ENCODE measurements at regions not wholly inside any gene's neighbourhood (a gene's known extent, or its start where the extent isn't known, plus 50 kb on each side); places are given as distances from the start of the nearest gene placed in this dataset.

DNA sequence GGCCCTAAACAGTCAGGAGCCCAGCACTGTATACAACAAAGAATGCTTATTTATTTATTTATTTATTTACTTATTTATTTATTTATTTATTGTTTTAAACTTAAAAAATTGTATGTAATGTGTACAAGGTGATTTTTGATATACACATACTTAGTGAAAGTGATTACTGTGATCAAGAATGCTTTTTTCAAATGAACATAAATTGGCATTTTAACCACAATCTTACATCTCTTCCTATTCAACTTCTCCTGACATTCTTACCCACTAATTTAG lies 776.6 kb downstream of the TSN start (continued):
- TF ChIP-seq CTBP2 (IDR thresholded peaks at IDR 0.05; ENCODE audit: borderline replicate concordance, insufficient read depth, insufficient read length, low read length) (no peak), SP4 (IDR thresholded peaks at IDR 0.05; ENCODE audit: low read length) (no peak), SP1 (IDR thresholded peaks at IDR 0.05; ENCODE audit: low read depth, low read length) (no peak)
- TF ChIP-seq, protein P1, sequence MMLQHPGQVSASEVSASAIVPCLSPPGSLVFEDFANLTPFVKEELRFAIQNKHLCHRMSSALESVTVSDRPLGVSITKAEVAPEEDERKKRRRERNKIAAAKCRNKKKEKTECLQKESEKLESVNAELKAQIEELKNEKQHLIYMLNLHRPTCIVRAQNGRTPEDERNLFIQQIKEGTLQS (IDR thresholded peaks at IDR 0.05; ENCODE audit: insufficient read depth, low read depth, low read length): no peak
